GM19395 (cell line): ENCODE measurements at regions not wholly inside any gene's neighbourhood (a gene's known extent, or its start where the extent isn't known, plus 50 kb on each side); places are given as distances from the start of the nearest gene placed in this dataset.

Experiments used
- ATAC-seq: cut with Tn5 transposase; IDR thresholded peaks from one replicate; pipeline ENCODE4 v1.9.1; 2021; ENCODE audit warnings: mild to moderate bottlenecking, moderate library complexity; ENCODE audit not compliant: unreplicated experiment

DNA sequence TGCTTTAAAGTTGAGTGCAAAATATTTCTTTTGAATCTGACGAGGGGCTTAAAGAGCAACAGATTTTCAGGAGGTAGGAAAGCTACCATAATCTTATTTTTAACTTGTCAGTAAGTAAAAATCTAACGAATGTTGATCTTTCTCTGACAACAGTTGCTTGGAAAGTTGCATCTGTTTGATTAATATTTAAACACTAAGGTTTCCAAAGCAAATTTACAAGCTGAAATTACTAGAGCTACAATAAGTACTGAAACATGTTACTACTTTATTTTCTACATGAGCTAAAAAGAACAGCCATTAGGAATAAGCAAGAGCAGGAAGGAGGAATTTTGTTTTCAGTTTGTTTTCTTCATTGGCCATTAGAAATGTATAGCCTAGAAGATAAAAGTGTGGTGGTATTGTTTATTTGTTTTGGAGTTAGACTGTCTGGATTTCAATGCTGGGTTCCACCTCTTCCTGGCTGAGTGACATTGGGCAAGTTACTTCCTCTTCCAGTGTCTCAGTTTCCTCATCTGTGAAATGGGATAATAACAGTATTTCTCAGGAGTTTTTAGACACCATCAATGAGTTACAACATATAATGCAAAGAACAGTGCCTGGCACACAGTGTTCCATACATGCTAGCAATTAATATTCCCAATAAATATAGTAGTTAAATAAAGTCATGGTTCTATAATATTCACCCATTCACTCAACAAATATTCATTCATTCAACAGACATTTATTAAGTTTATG, 87.9 kb upstream of the FLRT2 start:
- ATAC-seq, result no peak

DNA sequence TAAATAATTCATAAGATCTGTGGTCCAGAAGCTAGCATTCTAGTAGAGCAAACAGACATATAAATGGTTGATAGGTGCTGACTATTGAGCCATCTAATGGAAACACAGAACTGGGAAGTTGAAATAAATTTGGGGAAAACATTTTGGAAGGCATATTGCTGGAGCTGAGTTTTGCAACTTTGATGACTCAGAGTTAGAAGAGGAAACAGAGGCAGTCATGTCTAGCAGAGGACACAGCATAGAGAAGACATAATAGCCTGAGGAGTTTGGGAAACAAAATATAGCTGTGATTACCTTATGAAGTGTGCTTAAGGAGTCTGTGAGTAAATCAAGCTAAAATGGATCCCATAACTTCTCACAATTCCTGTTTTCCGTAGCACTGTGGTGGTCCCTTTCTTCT, 86.9 kb upstream of the FLRT2 start:
- no peak for ATAC-seq

DNA sequence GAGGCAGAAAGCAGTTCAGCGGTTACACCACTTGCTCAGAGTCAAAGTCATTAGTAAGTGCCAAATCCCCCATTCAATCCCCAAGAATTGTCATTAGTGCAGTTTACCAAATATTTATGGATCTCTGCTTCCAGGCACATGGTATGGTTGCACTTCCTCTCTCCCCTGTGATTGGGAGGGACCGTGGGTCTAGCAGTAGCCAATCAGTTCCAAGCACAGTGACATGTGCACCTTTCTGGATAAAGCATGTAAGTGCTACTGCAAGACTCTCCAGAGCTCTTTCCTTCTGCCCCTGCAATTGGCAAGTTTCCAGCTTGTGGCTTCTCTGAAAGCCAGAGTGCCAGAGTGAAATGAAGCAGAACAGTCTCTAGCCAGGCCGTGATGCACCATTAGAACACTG, 85.3 kb upstream of the FLRT2 start:
- ATAC-seq, result no peak

DNA sequence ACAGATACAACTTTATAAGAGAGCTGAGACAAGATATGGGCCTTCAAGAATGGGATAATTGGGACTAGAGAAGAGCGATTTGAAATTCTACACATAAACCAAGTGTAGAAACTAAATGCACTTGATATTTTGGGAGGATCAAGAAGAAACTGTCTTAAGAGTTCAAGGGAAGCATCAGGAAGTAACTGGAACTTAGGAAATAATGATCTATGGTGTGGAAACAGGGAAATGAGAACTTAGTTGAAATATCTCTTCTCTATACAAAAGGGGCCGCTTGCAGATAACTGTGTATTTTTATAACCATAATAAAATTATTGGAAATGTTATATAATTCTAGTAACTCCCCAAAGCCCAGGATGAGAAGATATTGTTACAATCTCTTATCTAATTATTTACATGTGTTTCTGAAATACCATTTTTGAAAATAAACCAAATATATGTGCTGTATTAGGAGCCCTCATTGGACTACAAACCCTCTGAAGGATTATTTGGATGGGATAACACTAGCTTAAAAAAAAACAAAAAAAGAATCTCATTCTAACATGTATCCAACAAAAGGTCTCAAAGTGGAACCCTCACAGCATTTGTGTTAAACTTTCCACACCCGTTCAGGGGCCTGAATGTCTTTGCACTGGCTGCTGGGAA, 84.7 kb upstream of the FLRT2 start:
- ATAC-seq, result no peak

DNA sequence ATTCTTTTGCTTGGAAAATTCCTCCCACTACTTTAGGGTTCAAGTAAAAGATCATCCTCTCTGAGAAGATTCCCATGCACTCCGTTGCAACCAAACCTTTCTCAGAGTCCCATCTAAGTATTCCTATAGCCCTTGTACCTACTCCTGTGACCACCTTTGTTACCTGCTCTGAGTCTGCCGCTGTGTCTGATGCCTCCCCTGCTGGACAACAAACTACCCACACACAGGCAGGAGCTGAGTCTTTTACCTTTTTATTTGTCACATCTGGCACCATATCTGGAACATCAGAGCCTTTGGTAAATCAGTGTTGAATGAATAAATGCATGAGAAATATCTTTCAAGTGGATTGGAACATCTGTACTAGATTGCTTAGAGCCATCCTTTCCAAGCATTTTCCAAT, 82.1 kb upstream of the FLRT2 start:
- ATAC-seq, result no peak

DNA sequence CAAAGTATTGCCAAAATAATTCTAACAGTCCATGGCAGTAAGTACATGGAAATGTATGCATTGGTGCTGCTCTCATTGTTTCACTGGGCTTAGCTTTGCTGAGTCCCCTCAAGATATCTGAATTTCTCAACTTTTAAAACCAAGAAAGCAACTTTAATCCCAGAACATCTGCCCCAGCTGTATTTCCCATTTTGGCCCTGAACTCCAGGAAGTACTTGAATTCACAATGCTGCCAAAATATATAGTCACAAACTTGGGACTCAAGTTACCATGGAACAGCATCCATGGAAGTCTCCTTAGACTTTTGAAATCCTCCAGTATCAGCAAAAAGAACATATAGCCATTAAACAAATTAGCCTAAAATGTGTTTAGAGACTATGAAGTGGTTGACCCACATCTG, 78.5 kb upstream of the FLRT2 start:
- no peak for ATAC-seq

DNA sequence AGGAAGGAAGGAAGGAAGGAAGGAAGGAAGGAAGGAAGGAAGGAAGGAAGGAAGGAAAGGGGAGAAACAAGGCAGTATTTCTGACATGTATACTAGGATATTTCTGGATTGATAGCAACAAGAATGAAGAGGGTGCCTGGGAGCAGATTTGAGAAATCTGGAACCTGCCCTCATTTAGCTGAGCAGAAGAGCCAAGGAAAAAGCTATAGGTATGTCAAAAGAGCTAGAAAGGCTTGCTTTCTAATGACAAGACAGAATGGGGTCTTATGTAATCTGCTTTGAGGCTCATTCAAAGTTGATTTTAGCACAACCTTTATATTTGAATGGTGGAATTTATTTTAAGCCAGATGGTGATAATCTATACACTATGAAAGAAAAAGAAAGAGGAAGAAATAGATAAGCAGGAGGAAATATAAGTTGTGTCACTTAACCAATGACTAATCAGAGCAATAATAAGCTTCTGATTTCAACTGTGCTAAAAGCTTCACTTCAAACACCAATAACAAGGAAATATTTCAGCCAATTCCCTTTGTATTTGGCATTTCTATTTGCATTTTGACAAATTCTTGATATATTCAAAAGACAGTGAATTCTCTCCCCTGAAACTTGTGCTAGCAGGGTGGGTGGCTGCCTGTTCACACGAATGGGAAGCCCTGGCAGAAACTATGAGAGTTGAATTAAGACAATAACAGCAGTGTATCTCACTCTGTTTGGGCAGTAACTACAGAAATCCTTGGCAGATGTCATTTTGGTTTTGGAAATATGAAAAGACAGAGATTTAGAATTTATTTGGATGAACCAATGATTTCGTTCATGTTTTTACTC, 76.3 kb upstream of the FLRT2 start:
- ATAC-seq, result no peak

DNA sequence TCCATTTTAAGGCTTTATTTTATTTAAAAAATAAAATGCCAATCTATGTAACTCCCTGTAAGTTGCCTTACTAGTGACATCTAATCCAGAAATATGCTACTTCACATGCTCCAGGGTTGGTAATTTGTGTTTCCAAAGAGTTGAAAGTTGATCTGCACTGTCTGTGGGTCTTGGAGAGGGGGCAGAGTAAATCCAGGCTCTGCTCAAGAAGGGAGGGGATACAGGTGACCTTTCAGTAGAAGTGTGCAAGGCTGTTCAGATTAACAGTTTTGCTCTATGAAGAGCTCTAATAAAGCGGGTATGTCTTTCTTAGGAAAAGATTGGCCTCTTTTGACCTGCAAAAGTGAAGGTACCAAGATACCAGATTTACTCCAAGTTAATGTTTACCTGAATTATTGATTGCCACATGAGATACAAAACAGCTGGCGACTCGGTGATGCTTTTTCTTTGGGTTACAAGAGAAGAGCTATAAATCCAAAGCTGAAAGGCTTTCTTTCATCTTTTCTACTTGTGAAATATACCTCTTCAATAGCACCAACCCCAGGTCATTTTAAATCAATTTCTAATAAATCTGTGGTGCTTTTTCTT, 75.6 kb upstream of the FLRT2 start:
- no peak for ATAC-seq

DNA sequence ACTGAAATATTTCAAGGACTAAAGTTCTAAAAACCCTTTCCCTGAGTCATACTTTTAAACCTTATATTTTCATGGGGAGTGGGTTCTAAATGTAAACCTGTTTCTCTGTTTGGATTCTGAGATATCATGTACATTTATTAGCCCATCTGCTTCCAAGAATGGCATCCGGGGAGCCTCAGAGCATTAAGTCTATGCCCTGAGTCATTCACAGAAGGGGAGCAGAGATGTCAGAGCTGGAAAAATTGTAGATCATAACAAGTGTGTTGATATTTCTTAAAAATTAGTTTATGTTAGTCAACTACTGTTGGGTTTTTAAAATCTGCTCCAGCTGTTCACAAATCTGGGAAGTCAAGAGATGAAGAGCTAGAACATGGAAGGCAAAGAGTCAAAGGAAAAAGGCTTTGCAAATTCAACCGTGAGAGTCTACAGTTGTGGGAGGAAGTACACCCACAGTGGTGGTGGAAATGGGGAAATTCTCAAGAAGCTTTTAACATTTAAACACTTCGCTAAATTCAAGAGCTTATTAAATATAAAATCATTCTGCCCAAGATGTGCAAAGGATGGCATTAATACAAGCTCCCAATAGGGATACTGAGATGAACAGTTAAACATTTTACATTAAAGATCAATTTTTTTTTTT, 70.5 kb upstream of the FLRT2 start:
- no peak for ATAC-seq

DNA sequence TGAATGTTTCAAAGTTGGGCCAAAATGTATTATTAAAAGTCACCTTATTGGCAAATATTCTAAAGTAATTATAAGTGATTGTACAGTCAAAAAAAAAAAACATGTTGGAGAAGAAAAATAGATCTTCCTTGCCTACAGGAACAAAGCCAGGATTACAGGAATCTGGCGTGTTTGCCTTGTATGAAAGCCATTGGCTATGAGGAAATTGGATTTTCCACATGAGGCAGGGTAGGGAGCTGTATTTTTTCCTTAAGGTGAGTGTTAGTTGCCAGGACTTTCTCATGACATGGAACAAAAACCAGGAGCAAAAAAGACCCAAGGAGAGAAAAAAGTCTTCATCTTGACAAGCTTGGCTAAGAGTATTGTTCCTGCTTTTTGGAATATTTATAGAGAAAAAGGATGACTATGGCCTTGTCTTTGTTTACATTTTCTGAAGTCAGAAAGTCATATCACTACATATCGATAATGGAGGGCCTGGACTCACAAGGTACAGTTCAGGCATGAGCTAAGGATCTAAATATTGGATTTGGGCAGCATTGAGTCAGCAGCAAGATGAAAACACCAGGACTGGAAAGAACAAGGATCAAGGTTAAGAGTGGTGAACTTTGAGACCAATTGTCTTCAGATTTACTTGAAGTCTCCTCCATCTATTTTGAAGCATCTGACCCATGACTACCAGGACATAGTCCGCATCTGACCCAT, 68.4 kb upstream of the FLRT2 start:
- ATAC-seq, result no peak

DNA sequence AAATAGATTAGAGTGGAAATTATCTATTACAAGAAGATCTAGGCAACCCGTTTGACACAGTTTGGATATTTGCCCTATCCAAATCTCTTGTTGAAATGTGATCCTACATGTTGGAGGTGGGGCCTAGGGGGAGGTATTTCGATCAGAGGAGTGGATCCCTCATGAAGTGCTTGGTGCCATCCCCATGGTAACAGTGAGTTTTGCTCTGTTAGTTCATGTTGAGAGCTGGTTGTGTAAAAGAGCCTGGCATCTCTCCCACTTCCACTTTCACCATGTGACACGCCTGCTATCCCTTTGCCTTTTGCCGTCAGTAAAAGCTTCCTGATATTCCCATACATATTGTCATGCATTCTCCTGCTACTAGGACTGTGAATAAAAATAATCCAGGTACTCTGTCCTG, 66.4 kb upstream of the FLRT2 start:
- ATAC-seq, result no peak

DNA sequence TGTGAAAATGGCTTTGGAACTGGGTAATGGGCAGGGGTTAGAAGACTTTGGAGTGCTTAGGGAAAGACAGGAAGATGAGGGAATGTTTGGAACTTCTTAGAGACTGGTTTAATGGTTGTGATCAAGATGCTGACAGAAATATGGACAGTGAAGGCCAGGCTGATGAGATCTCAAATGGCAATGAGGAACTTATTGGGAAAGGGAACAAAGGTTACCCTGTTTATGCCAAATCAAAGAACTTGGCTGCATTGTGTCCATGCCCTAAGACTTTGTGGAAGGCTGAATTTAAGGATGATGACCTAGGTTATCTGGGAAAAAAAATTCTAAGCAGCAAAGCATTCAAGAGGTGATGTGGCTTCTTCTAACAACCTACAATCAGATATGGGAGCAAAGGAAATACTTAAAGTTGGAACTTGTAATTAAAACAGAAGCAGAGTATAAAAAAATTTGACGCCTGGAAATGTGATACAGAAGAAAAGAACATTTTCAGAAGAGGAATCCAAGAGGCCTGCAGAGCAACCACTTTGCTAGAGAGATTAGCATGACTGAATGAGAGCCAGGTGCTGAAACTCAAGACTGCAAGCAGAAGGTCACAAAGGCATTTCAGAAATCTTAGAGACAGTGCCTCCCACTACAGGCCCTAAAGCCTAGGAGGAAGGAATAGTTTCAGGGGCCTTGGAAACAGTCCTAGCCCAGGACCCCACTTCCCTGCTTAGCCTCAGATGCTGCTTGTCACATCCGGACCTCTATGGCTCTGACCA, 65.6 kb upstream of the FLRT2 start:
- ATAC-seq, result no peak

DNA sequence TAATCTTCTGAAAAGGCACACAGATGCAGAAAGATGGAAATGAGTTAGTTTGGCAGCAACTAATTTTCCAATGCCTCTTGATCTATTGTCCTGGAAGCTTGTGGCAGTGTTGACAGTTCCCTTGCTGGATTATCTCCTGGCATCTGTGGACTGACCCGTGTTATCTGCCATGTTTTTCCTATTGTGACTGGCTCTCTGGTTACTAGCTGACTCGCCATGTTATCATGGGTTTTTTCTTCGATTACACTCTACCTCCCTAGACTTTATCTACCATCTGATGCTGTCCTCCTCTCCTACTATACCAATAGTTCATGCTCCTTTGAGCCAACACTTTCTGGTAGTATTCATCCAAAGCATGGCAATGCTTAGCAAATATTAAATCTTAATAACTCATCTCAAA, 63.3 kb upstream of the FLRT2 start:
- no peak for ATAC-seq

DNA sequence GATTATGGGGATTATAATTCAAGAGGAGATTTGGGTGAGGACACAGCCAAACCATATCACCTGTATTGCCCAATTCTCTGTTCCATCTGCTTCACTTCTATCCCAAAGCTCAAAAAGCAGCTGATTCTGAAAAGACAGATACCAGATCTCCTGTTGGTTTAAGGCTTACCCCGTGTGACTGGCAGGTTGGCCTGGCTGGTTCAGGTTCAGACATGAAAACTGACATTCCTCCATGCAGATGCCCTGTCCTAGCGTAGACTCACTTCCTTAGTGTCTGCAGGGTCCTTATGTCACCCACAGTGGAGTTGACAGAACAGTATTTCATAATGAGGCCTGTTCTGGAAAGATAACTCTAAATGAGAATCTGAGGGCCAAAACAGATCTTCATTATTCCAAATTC, 61.1 kb upstream of the FLRT2 start:
- no peak for ATAC-seq

DNA sequence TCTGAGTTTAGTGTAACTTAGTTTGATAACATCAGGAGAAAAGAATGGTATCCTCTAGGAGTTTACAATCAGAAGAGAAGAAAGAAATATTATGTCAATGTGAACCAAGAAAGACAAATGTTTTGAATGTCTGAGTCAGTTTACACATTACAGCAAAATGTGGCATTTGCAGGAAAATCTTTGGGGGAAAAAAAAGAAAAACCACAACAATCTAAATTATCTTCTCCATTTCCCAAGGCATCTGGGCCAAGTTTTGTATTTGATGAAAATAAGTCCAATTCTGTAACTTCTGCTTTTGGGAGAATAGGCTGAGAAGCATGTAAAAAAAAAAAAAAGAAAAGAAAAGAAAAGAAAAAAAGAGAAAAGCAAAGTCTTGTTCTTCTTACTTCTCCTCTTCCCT, 58.8 kb upstream of the FLRT2 start:
- no peak for ATAC-seq

DNA sequence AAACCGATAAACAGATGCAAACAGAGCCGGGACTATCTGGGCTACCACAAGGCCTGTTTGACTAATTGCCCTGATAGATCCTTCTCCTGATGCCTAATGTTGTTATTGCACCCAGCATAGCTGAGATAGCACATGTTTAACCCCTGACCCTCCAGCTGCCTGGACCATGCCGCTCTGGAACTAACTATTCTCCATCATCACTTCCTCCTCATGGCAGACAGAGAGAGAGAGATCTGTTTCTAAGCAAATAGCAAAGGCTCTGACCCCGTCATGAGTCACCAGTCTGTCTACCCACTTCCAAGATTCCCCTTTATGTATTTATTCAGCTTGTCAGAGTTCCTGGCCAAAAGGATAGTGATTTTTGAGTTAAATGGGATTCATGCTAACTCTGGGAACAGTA, 58.2 kb upstream of the FLRT2 start:
- ATAC-seq, result no peak

DNA sequence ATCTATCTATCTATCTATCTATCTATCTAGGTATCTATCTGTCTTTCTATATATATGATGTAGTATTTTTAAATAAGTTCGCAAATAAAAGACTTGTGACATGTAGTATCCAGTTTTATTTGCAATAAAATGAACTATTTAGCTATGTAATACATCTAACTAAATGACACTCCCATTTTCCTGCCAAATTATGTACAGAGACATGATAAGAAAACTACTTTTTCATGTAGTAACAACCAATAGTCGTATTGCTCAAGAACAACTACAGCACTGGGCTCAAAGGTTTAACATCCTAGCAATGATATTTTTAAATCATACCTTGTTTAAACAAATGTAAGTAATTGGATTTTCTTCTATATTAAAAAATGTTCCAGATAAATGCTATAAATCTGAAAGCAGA, 55.5 kb upstream of the FLRT2 start:
- no peak for ATAC-seq

DNA sequence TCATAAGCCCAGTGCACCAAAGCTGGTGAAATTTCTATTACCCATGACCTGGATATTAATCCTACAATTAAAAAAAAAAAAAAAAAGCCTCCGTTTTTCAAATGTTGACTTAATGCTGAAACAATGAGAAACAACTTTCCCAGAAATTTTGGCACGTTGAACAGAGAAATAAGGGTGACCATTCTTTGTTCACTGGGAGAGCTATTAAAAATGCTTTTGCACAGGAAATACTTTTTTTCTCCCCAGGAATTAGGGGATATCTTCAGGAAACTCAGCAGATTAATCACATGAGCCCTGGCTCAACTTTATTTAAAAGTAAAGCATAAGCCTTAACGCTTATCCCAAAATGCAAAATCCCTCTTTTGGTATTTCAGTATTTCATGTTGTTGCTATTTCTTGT, 54.8 kb upstream of the FLRT2 start:
- no peak for ATAC-seq

DNA sequence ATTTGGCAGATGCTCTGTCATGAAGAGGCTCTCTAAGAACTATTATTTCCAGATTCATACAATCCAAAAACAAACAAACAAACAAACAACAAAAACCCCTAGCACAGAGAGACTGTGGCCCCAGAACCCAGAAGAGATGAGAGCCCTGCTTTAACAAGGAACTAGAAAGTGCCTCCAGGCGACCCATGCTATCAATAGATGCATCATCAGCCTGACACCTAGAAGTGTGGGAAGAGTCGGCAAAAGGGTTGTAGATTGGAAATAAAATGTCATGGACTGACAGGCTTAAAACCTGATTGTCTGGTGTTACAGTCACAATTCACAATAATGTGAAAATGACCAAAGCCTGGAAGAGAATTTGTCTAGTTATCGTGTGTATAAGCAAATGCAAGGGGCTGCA, 50.6 kb upstream of the FLRT2 start:
- ATAC-seq, result no peak

DNA sequence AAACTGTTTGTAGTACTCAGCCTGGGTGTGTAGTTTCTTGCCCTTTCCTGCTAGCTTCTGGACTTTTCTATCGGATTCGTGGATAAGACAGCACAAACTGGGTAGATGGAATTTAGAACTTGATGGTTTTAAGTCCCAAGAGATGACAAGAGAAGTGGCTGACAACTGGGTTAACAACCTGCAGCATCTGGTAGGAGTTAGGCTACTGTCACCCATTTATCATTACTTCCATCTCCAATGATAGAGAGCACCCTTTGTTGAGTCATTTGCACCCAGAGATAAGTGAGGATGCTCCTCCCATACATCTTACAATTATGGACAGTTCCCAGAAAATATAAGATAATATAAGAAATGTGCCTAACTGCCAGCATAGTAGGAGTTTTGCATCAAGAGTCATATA, 50.2 kb upstream of the FLRT2 start:
- no peak for ATAC-seq
